K562 (cell line): ENCODE measurements at regions not wholly inside any gene's neighbourhood (a gene's known extent, or its start where the extent isn't known, plus 50 kb on each side); places are given as distances from the start of the nearest gene placed in this dataset.

Experiments
- ATAC-seq: fragments of 200-7000 bp; cut with Tn5 transposase; 3 replicates; pipeline ENCODE4 v1.9.1; 2020; ENCODE audit warnings: moderate library complexity
- BruUV-seq: library from RNA; stranded (reverse); fragments of 400-500 nt; replicated peaks from 2 replicates; lab custom pipeline; 2021; lab: Mats Ljungman, UMichigan
- CTCF ChIA-PET: fragments of 300-600 bp; formaldehyde crosslinking; extraction: SDS; loops from one replicate; lab custom pipeline; 2021; ENCODE audit warnings: low intra/inter-chr PET ratio; lab: Yijun Ruan, JAX
- POLR2A ChIA-PET: fragments of 300-600, 350-650 bp; sonication (Branson Sonifier 250); formaldehyde crosslinking; extraction: SDS; loops from one replicate; lab custom pipeline; 2021; ENCODE audit warnings: antibody characterized with exemption, inconsistent platforms; lab: Yijun Ruan, JAX
- DNase-seq, 4 experiments: peaks; one replicate each; pipeline versions ENCODE4 v3.0.0 to v3.0.0-alpha.2; 2011 to 2018; ENCODE audit warnings: low spot score in 3 of 4, mixed read lengths in 3 of 4; ENCODE audit errors: extremely low read depth in 1 of 4
- FAIRE-seq: peaks from 2 replicates; lab custom pipeline; 2011; peaks lifted over from hg19 to GRCh38; lab: Jason Lieb, UNC
- H2AFZ ChIP-seq: 2 replicates; pipeline ENCODE4 v1.6.0; 2011; ENCODE audit warnings: low read depth, low read length, control low read depth, inconsistent platforms
- H3K27ac ChIP-seq: fragments of 200-600 bp; 3 replicates; pipeline ENCODE4 v1.8.0; 2011; ENCODE audit warnings: low read depth, mild to moderate bottlenecking, control low read depth, inconsistent platforms, low read length, moderate library complexity, mixed read lengths; ENCODE audit errors: extremely low read depth
- H3K27me3 ChIP-seq, 2 experiments: fragments of 300-600 bp in 1 of 2; 2 replicates in 1 of 2; 3 replicates in 1 of 2; pipeline versions ENCODE4 v1.6.0 to v1.8.0; 2011; ENCODE audit warnings: inconsistent platforms in 2 of 2, low read length in 2 of 2, mild to moderate bottlenecking in 1 of 2, mixed read lengths in 1 of 2, moderate library complexity in 1 of 2; ENCODE audit not compliant: control insufficient read depth in 2 of 2, insufficient read depth in 2 of 2
- H3K36me3 ChIP-seq: fragments of 300-600 bp; 3 replicates; pipeline ENCODE4 v1.8.0; 2011; ENCODE audit warnings: mild to moderate bottlenecking, low read length, inconsistent platforms; ENCODE audit not compliant: control insufficient read depth, insufficient read depth
- H3K4me1 ChIP-seq, 2 experiments: fragments of 200-600 bp in 1 of 2; replicated peaks in 1 of 2; 2 replicates in 1 of 2; 3 replicates in 1 of 2; pipeline versions ENCODE4 v1.5.1 to v1.8.0; 2011; ENCODE audit warnings: inconsistent platforms in 2 of 2, low read length in 2 of 2, mild to moderate bottlenecking in 1 of 2, mixed read lengths in 1 of 2, moderate library complexity in 1 of 2; ENCODE audit not compliant: control insufficient read depth in 2 of 2, insufficient read depth in 2 of 2
- H3K4me2 ChIP-seq: 2 replicates; pipeline ENCODE4 v1.6.1; 2011; ENCODE audit warnings: low read length, control low read depth, inconsistent platforms, mixed read lengths; ENCODE audit not compliant: insufficient read depth
- H3K4me3 ChIP-seq: fragments of 200-600 bp; sonication (generic), shearing (Covaris generic); 2 replicates; pipeline ENCODE4 v1.5.1; 2016; ENCODE audit warnings: control low read depth, inconsistent platforms
- H3K79me2 ChIP-seq: fragments of 200-600 bp; 3 replicates; pipeline ENCODE4 v1.8.0; 2011; ENCODE audit warnings: low read length, inconsistent platforms; ENCODE audit not compliant: control insufficient read depth, insufficient read depth
- H3K9ac ChIP-seq, 2 experiments: 2 replicates each; pipeline versions ENCODE4 v1.6.0 to v1.6.1; 2011; ENCODE audit warnings: low read depth in 2 of 2, low read length in 2 of 2, control low read depth in 1 of 2, inconsistent platforms in 1 of 2, mild to moderate bottlenecking in 1 of 2, mixed read lengths in 1 of 2; ENCODE audit not compliant: insufficient read depth in 1 of 2
- H3K9me1 ChIP-seq: one replicate; pipeline ENCODE4 v1.6.0; 2011; ENCODE audit warnings: inconsistent platforms, mild to moderate bottlenecking, low read length, moderate library complexity; ENCODE audit not compliant: control insufficient read depth, insufficient read depth
- H3K9me3 ChIP-seq: replicated peaks from 2 replicates; pipeline ENCODE4 v1.5.1; 2011; ENCODE audit warnings: low read depth, low read length, inconsistent platforms; ENCODE audit not compliant: control insufficient read depth, insufficient read depth
- H4K20me1 ChIP-seq: replicated peaks from 2 replicates; pipeline ENCODE4 v1.6.1; 2011; ENCODE audit warnings: low read length, inconsistent platforms, mixed read lengths; ENCODE audit not compliant: control insufficient read depth, insufficient read depth
- HDGF ChIP-seq: fragments of 450-650 bp; IDR thresholded peaks from 2 replicates; pipeline ENCODE4 v1.6.1; 2016
- HSF4 ChIP-seq: fragments of 250-450 bp; sonication (Bioruptor Pico); IDR thresholded peaks from 2 replicates; pipeline ENCODE4 v2.1.2; 2022; ENCODE audit warnings: mild to moderate bottlenecking, moderate library complexity, borderline replicate concordance
- NR2C2 ChIP-seq, 2 experiments: fragments of 200-800 bp in 1 of 2; sonication (Bioruptor generic) in 1 of 2; sonication (generic) in 1 of 2; formaldehyde crosslinking in 1 of 2; IDR thresholded peaks; 2 replicates each; pipeline versions ENCODE4 v1.6.1 to v1.8.0; 2016 to 2022; ENCODE audit warnings: mild to moderate bottlenecking in 1 of 2, missing compliant biosample characterization in 1 of 2, missing genetic modification characterization in 1 of 2, missing genetic modification reagents in 1 of 2
- ZFP1 ChIP-seq: fragments of 450-650 bp; formaldehyde crosslinking; IDR thresholded peaks from 2 replicates; pipeline ENCODE4 v1.4.0; 2020; ENCODE audit warnings: mild to moderate bottlenecking, mixed read lengths
- ZNF239 ChIP-seq: fragments of 250-450 bp; sonication (Bioruptor Pico); IDR thresholded peaks from 2 replicates; pipeline ENCODE4 v1.4.0; 2020; ENCODE audit warnings: mild to moderate bottlenecking
- WGBS: fragments of 100-300 bp; shearing (Covaris generic); methylation state at CpG from one replicate; pipeline ENCODE4 v1.1.6; 2016; ENCODE audit warnings: low coverage, mixed read lengths; ENCODE audit not compliant: insufficient coverage; ENCODE audit errors: missing lambda C conversion rate; 5-methylcytosine and 5-hydroxymethylcytosine counted together
- in situ Hi-C: fragments of 300-500 bp; cut with MboI; formaldehyde crosslinking; loops from 4 replicates; pipeline ENCODE4 v1.15.0; 2018; ENCODE audit warnings: inconsistent platforms, mixed read lengths
- intact Hi-C: fragments of 100-400 bp; cut with micrococcal nuclease; formaldehyde crosslinking; loops from 2 replicates; pipeline ENCODE4 v1.14.2; 2022
- TF ChIP-seq, protein P1 (sequence below), 2 experiments: fragments of 150-350 bp in 1 of 2; IDR thresholded peaks; 2 replicates each; pipeline ENCODE4 v1.6.1; 2012 to 2016; ENCODE audit warnings: low read depth in 2 of 2, low read length in 2 of 2, mild to moderate bottlenecking in 1 of 2, moderate library complexity in 1 of 2
- TF ChIP-seq, protein P2 (sequence below), 2 experiments: fragments of 450-650 bp in 1 of 2; sonication (generic) in 1 of 2; formaldehyde crosslinking in 1 of 2; IDR thresholded peaks; 2 replicates each; pipeline versions ENCODE4 v1.7.1 to v1.9.0; 2016 to 2022; ENCODE audit warnings: inconsistent platforms in 1 of 2, mild to moderate bottlenecking in 1 of 2, missing genetic modification reagents in 1 of 2

DNA sequence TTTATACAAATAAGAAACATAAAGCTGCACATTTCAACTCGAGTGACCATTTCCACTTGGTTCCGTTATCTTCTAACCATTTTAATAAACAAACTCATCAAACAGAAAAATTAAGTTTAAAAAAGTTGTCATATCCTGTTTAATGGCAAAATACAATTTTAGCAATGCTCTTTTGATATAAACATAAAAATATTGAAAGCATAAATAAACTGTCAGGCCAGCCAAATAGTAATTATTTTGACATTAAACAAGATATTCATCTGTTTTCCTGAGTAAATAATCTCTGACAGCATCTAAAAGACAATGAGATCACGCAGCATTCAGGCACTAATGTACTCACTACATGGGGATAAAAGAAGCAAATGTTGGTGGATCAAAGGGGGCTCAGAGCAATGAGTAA lies 145.3 kb upstream of the ATP5MC3 start:
- no peak for TF ChIP-seq ZFP1 (CRISPR knock-in tag)
- TF ChIP-seq, protein P1, sequence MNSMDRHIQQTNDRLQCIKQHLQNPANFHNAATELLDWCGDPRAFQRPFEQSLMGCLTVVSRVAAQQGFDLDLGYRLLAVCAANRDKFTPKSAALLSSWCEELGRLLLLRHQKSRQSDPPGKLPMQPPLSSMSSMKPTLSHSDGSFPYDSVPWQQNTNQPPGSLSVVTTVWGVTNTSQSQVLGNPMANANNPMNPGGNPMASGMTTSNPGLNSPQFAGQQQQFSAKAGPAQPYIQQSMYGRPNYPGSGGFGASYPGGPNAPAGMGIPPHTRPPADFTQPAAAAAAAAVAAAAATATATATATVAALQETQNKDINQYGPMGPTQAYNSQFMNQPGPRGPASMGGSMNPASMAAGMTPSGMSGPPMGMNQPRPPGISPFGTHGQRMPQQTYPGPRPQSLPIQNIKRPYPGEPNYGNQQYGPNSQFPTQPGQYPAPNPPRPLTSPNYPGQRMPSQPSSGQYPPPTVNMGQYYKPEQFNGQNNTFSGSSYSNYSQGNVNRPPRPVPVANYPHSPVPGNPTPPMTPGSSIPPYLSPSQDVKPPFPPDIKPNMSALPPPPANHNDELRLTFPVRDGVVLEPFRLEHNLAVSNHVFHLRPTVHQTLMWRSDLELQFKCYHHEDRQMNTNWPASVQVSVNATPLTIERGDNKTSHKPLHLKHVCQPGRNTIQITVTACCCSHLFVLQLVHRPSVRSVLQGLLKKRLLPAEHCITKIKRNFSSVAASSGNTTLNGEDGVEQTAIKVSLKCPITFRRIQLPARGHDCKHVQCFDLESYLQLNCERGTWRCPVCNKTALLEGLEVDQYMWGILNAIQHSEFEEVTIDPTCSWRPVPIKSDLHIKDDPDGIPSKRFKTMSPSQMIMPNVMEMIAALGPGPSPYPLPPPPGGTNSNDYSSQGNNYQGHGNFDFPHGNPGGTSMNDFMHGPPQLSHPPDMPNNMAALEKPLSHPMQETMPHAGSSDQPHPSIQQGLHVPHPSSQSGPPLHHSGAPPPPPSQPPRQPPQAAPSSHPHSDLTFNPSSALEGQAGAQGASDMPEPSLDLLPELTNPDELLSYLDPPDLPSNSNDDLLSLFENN (IDR thresholded peaks at IDR 0.05; ENCODE audit: low read depth in 2 of 2, low read length in 2 of 2), result no peak
- no peak for TF ChIP-seq NR2C2 (CRISPR knock-in tag; IDR thresholded peaks at IDR 0.05)
- no peak for TF ChIP-seq NR2C2 (tag; IDR thresholded peaks at IDR 0.05)
- no peak for TF ChIP-seq ZNF239
- TF ChIP-seq, protein P2, sequence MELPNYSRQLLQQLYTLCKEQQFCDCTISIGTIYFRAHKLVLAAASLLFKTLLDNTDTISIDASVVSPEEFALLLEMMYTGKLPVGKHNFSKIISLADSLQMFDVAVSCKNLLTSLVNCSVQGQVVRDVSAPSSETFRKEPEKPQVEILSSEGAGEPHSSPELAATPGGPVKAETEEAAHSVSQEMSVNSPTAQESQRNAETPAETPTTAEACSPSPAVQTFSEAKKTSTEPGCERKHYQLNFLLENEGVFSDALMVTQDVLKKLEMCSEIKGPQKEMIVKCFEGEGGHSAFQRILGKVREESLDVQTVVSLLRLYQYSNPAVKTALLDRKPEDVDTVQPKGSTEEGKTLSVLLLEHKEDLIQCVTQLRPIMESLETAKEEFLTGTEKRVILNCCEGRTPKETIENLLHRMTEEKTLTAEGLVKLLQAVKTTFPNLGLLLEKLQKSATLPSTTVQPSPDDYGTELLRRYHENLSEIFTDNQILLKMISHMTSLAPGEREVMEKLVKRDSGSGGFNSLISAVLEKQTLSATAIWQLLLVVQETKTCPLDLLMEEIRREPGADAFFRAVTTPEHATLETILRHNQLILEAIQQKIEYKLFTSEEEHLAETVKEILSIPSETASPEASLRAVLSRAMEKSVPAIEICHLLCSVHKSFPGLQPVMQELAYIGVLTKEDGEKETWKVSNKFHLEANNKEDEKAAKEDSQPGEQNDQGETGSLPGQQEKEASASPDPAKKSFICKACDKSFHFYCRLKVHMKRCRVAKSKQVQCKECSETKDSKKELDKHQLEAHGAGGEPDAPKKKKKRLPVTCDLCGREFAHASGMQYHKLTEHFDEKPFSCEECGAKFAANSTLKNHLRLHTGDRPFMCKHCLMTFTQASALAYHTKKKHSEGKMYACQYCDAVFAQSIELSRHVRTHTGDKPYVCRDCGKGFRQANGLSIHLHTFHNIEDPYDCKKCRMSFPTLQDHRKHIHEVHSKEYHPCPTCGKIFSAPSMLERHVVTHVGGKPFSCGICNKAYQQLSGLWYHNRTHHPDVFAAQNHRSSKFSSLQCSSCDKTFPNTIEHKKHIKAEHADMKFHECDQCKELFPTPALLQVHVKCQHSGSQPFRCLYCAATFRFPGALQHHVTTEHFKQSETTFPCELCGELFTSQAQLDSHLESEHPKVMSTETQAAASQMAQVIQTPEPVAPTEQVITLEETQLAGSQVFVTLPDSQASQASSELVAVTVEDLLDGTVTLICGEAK (IDR thresholded peaks at IDR 0.05), result no peak
- TF ChIP-seq, protein P2 (CRISPR knock-in tag; IDR thresholded peaks at IDR 0.05), result no peak
- no peak for TF ChIP-seq HDGF
- TF ChIP-seq HSF4 (CRISPR knock-in tag), result no peak
- TF ChIP-seq, all 486 proteins: peak for 0
- BruUV-seq, result no TSS peak
- CTCF ChIA-PET, result no interaction called here

More for the DNA sequence above, 145.3 kb upstream of the ATP5MC3 start:
- Histone ChIP-seq H3K36me3 (no peaks in the 10 kb centered on the region), H2AFZ (no peak overlapping the region), H3K9ac (no peak overlapping the region), H3K4me3 (no peak overlapping the region), H3K79me2 (no peaks in the 10 kb centered on the region), H3K9me1 (no peaks in the 10 kb centered on the region), H3K27me3 (no peaks in the 10 kb centered on the region), H3K9me3 (no peaks in the 10 kb centered on the region), H4K20me1 (no peaks in the 10 kb centered on the region), H3K4me1 (no peaks in the 10 kb centered on the region), H3K27ac (no peak overlapping the region), H3K4me2 (no peak overlapping the region)
- in situ Hi-C loops, result no loop called here
- WGBS, result 0% methylated on average over 3 of the region's 3 CpGs
- intact Hi-C loops, result no loop called here
- DNase-seq (no peak), ATAC-seq (no peak), FAIRE-seq (no peak)
- POLR2A ChIA-PET, result no interaction called here
